ENCODE measurements at regions not wholly inside any gene's neighbourhood (a gene's known extent, or its start where the extent isn't known, plus 50 kb on each side); places are given as distances from the start of the nearest gene placed in this dataset.

GRCh38 chr6:19479551-19479950, 357.6 kb upstream of the ID4 start:
- H3K4me3 ChIP-seq (ENCODE audit: low read depth, low read length), result no peak overlapping the region
- DNase-seq (ENCODE audit: low read depth, low spot score), result no peak
- CTCF ChIA-PET, result no interaction called here
- TF ChIP-seq CTCF (IDR thresholded peaks at IDR 0.05; ENCODE audit: insufficient read depth, low read length, missing control alignments), result no peak
- POLR2A ChIA-PET, result interaction anchor here (1.2 kb wide), 1 partner anchor 358 kb away, joined by 3 read pairs; the partner anchor contains the start of gene ID4

- no peak for DNase-seq (ENCODE audit: low read depth, low spot score)
- CTCF ChIA-PET, result no interaction called here
- POLR2A ChIA-PET, result no interaction called here
- no peak overlapping the region for H3K4me3 ChIP-seq (ENCODE audit: low read depth, low read length)
- TF ChIP-seq CTCF (IDR thresholded peaks at IDR 0.05; ENCODE audit: insufficient read depth, low read length, missing control alignments), result no peak
These were observed 344.3 kb upstream of the ID4 start for GRCh38 chr6:19492636-19493405.

GRCh38 chr6:19501737-19502245, 335.4 kb upstream of the ID4 start:
- no peak for DNase-seq (ENCODE audit: low read depth, low spot score)
- no peak overlapping the region for H3K4me3 ChIP-seq (ENCODE audit: low read depth, low read length)
- POLR2A ChIA-PET, result no interaction called here
- no peak for TF ChIP-seq CTCF (IDR thresholded peaks at IDR 0.05; ENCODE audit: insufficient read depth, low read length, missing control alignments)
- CTCF ChIA-PET, result no interaction called here

GRCh38 chr6:19502301-19502700, 334.9 kb upstream of the ID4 start:
- ChIA-PET CTCF (no interaction called here), POLR2A (no interaction called here)
- DNase-seq (ENCODE audit: low read depth, low spot score), result no peak
- no peak for TF ChIP-seq CTCF (IDR thresholded peaks at IDR 0.05; ENCODE audit: insufficient read depth, low read length, missing control alignments)
- H3K4me3 ChIP-seq (ENCODE audit: low read depth, low read length), result no peak overlapping the region

GRCh38 chr6:19515939-19516338, 321.2 kb upstream of the ID4 start:
- H3K4me3 ChIP-seq (ENCODE audit: low read depth, low read length), result no peak overlapping the region
- no peak for DNase-seq (ENCODE audit: low read depth, low spot score)
- TF ChIP-seq CTCF (IDR thresholded peaks at IDR 0.05; ENCODE audit: insufficient read depth, low read length, missing control alignments), result no peak
- CTCF ChIA-PET, result no interaction called here
- POLR2A ChIA-PET, result no interaction called here

GRCh38 chr6:19519941-19520340, 317.2 kb upstream of the ID4 start:
- ChIA-PET CTCF (no interaction called here), POLR2A (no interaction called here)
- no peak for TF ChIP-seq CTCF (IDR thresholded peaks at IDR 0.05; ENCODE audit: insufficient read depth, low read length, missing control alignments)
- no peak overlapping the region for H3K4me3 ChIP-seq (ENCODE audit: low read depth, low read length)
- DNase-seq (ENCODE audit: low read depth, low spot score), result no peak

All from AG04449 (cell line).